Panc1 (cell line): ENCODE measurements at regions not wholly inside any gene's neighbourhood (a gene's known extent, or its start where the extent isn't known, plus 50 kb on each side); places are given as distances from the start of the nearest gene placed in this dataset.

ENCODE experiments used
- POLR2AphosphoS5 ChIP-seq: IDR thresholded peaks from 2 replicates; pipeline ENCODE4 v1.6.1; 2012; ENCODE audit warnings: mild to moderate bottlenecking, low read depth, low read length, moderate library complexity
- TCF7L2 ChIP-seq: IDR thresholded peaks from 2 replicates; pipeline ENCODE4 v1.6.1; 2011; ENCODE audit warnings: mild to moderate bottlenecking, low read depth, low read length, inconsistent platforms
- TF ChIP-seq, protein P1 (sequence below): fragments of 450-650 bp; IDR thresholded peaks from 2 replicates; pipeline ENCODE4 v1.5.1; 2017; ENCODE audit warnings: mild to moderate bottlenecking

DNA sequence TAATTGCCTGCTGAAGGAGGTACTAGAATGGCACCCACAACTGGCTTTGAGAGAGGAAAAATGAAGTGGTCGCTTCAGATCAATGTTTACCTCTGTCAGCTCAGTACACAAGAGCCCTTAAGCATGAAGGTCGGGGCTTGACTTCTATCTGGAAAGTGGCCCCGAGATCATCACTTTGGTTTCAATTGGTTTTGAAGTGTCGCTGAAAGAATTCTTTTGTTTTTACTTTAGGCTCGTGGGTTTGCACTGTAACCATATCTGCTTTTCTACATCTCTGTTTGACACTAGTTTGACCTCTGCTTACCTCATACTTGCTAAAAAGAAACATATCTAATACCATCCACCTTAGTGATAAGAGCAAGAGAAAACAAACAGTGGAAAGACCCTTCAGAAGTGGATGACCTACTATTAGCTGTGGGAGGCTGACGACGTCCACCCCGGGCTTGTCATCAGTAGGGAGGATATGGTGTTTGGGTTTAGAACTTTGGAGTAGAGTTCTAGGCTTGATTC lies 361.8 kb downstream of the GATA3 start:
- TF ChIP-seq, protein P1, sequence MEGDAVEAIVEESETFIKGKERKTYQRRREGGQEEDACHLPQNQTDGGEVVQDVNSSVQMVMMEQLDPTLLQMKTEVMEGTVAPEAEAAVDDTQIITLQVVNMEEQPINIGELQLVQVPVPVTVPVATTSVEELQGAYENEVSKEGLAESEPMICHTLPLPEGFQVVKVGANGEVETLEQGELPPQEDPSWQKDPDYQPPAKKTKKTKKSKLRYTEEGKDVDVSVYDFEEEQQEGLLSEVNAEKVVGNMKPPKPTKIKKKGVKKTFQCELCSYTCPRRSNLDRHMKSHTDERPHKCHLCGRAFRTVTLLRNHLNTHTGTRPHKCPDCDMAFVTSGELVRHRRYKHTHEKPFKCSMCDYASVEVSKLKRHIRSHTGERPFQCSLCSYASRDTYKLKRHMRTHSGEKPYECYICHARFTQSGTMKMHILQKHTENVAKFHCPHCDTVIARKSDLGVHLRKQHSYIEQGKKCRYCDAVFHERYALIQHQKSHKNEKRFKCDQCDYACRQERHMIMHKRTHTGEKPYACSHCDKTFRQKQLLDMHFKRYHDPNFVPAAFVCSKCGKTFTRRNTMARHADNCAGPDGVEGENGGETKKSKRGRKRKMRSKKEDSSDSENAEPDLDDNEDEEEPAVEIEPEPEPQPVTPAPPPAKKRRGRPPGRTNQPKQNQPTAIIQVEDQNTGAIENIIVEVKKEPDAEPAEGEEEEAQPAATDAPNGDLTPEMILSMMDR, result no peak
- TF ChIP-seq POLR2AphosphoS5 (no peak), TCF7L2 (no peak)
